ENCODE measurements at regions not wholly inside any gene's neighbourhood (a gene's known extent, or its start where the extent isn't known, plus 50 kb on each side); places are given as distances from the start of the nearest gene placed in this dataset.
"Not testable (repeated sequence)": the region's sequence is repeated elsewhere in the genome, so short reads cannot be mapped to it uniquely, and the experiment has no call there.

DNA sequence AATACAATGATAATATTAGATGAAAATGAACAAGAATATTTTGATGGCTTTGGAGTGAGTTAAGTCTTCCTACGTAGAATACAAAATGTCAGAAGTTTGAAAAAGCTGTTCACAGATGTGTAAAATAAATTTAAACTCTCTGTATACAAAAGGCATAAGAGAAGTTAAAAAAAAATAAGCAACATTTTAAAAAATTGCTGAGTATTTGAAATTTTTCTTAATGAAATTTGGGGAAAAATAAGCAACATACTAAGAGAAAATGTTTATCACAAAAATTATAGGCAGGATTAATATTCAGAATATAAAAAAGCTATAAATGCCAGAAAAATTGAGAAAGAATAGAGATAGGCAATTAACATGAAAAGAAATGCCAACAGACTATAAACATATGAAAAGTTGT is 470.7 kb upstream of the TRPC7 start:
- no peaks in the 10 kb centered on the region for H3K9me3 ChIP-seq
- H3K36me3 ChIP-seq, result no peaks in the 10 kb centered on the region
- TF ChIP-seq POLR2A (IDR thresholded peaks at IDR 0.05), result no peak
- no peak for TF ChIP-seq EP300 (IDR thresholded peaks at IDR 0.05)
- no peak for TF ChIP-seq CTCF (IDR thresholded peaks at IDR 0.05)
- DNase-seq (ENCODE audit: low spot score in 2 of 2), result no peak
- no peaks in the 10 kb centered on the region for H3K4me1 ChIP-seq
- H3K27ac ChIP-seq, result no peak overlapping the region
- no peak overlapping the region for H3K4me3 ChIP-seq
- no peaks in the 10 kb centered on the region for H3K27me3 ChIP-seq
- whole genome bisulfite sequencing, 2 donors, result 71 to 78% methylated on average over 1 of the region's 1 CpG

DNA sequence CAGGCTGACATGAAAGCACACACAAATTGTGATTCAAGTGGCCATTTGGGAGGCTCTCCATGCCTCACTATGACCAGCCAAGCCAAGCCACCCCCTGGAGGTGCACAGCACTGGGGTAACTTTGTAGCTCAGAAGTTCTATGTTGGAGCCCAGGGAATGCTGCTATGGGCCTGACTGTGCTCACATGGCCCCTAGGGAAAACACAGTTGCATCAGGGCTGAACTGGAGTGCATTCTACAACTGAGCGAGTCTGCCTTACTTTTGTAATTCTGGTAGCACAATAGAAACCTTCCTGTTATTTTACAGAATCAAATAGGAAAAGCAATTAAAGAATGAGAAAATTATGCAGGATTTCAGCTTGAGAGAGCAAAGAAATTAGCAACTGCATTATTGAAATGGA is 455.5 kb upstream of the TRPC7 start:
- Histone ChIP-seq H3K27ac (no peak overlapping the region), H3K9me3 (no peaks in the 10 kb centered on the region), H3K4me1 (no peaks in the 10 kb centered on the region), H3K36me3 (no peaks in the 10 kb centered on the region), H3K27me3 (no peaks in the 10 kb centered on the region), H3K4me3 (no peak overlapping the region)
- 87 to 92% methylated on average over 1 of the region's 1 CpG for WGBS, 2 donors
- DNase-seq (ENCODE audit: low spot score in 2 of 2), result no peak
- TF ChIP-seq CTCF (IDR thresholded peaks at IDR 0.05) (no peak), EP300 (IDR thresholded peaks at IDR 0.05) (no peak), POLR2A (IDR thresholded peaks at IDR 0.05) (no peak)

- DNase-seq (ENCODE audit: low spot score in 2 of 2), result no peak
- TF ChIP-seq POLR2A (IDR thresholded peaks at IDR 0.05) (no peak), CTCF (IDR thresholded peaks at IDR 0.05) (no peak), EP300 (IDR thresholded peaks at IDR 0.05) (no peak)
- no peak overlapping the region for H3K4me3 ChIP-seq
- no peak overlapping the region for H3K27ac ChIP-seq
- H3K4me1 ChIP-seq, result no peaks in the 10 kb centered on the region
- no peaks in the 10 kb centered on the region for H3K9me3 ChIP-seq
- WGBS, 2 donors, result 95 to 100% methylated on average over 1 of the region's 1 CpG
- no peaks in the 10 kb centered on the region for H3K27me3 ChIP-seq
- no peaks in the 10 kb centered on the region for H3K36me3 ChIP-seq
Measured at GRCh38 chr5:136819526-136820302, 454.4 kb upstream of the TRPC7 start.

GRCh38 chr5:136816327-136816726 is 451.0 kb upstream of the TRPC7 start:
- Histone ChIP-seq H3K4me1 (no peaks in the 10 kb centered on the region), H3K27me3 (no peaks in the 10 kb centered on the region), H3K4me3 (no peak overlapping the region), H3K27ac (no peak overlapping the region), H3K9me3 (no peaks in the 10 kb centered on the region), H3K36me3 (no peaks in the 10 kb centered on the region)
- TF ChIP-seq CTCF (IDR thresholded peaks at IDR 0.05), result no peak
- TF ChIP-seq POLR2A (IDR thresholded peaks at IDR 0.05), result no peak
- no peak for TF ChIP-seq EP300 (IDR thresholded peaks at IDR 0.05)
- DNase-seq (ENCODE audit: low spot score in 2 of 2), result no peak
- 87 to 91% methylated on average over 2 of the region's 2 CpGs for WGBS, 2 donors

DNA sequence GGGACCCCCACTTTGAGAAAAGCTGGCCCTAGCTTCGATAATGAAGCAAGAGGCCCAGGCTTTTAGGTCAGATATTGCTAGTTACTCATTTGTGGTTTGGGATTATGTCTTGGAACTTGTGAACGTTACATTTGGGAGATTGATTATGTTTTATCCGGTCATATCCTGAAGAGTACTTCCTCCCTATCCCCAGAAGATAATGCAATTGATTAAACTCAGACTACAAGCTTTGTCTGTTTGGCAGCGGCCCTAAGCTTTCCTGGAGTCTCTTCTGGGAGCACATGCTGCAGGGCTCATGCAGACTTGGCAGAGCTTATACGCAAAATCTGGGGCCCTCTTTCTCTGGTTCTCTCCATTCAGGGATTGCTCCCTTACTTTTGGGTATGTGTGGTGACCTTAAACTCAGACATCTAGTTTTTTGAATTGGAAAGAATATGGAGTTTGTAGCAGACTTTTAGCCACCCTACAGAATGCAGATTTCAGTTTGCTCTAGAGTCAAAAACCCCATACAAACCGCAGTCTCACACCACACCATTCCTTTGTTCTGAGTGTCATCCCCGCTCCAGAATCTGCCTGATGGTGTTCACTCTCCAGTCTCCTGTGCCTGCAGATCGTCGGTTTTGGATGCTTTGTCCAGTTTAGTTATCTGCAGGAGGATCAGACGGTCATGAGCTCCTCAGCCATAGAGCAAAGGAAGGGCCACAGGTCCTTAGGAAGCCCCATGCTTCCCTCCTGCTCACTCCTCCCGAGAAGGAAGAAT is 449.5 kb upstream of the TRPC7 start:
- DNase-seq (ENCODE audit: low spot score in 2 of 2), result no peak
- Histone ChIP-seq H3K4me3 (no peak overlapping the region), H3K27me3 (no peaks in the 10 kb centered on the region), H3K4me1 (no peaks in the 10 kb centered on the region), H3K27ac (no peak overlapping the region), H3K36me3 (no peaks in the 10 kb centered on the region), H3K9me3 (no peaks in the 10 kb centered on the region)
- TF ChIP-seq POLR2A (IDR thresholded peaks at IDR 0.05), result no peak
- no peak for TF ChIP-seq CTCF (IDR thresholded peaks at IDR 0.05)
- no peak for TF ChIP-seq EP300 (IDR thresholded peaks at IDR 0.05)
- WGBS, 2 donors, result 62 to 67% methylated on average over 11 of the region's 11 CpGs

- not testable (repeated sequence) for H3K27me3 ChIP-seq; H3K9me3 ChIP-seq; H3K36me3 ChIP-seq; DNase-seq (ENCODE audit: low spot score in 2 of 2); H3K4me3 ChIP-seq; H3K4me1 ChIP-seq; H3K27ac ChIP-seq
- WGBS, 2 donors, result 48 to 54% methylated on average over 2 of the region's 2 CpGs
Measured at GRCh38 chr5:136812270-136812669, 446.9 kb upstream of the TRPC7 start.

Measured in tibial nerve (tissue), 4 donors.